ENCODE measurements at regions not wholly inside any gene's neighbourhood (a gene's known extent, or its start where the extent isn't known, plus 50 kb on each side); places are given as distances from the start of the nearest gene placed in this dataset.

GRCh38 chr1:42033629-42034028 is 114.9 kb upstream of the HIVEP3 start:
- H3K79me2 ChIP-seq (ENCODE audit: low read length), result no peaks in the 10 kb centered on the region
- no peak overlapping the region for H2AFZ ChIP-seq (ENCODE audit: low read length)
- peaks cover 13% of the 10 kb centered on the region for H3K27me3 ChIP-seq (replicated peaks; ENCODE audit: insufficient read depth, low read length)
- no peak overlapping the region for H3K4me2 ChIP-seq (ENCODE audit: low read depth, low read length)
- H3K4me3 ChIP-seq (ENCODE audit: low read length), result no peak overlapping the region
- no peak for DNase-seq
- H3K9me3 ChIP-seq (replicated peaks; ENCODE audit: insufficient read depth, low read length), result no peaks in the 10 kb centered on the region
- no peaks in the 10 kb centered on the region for H4K20me1 ChIP-seq (ENCODE audit: insufficient read depth, low read length)
- 0 out of 2 replicates have a peak, but pooled peaks cover 3% of the 10 kb centered on the region for H3K4me1 ChIP-seq (ENCODE audit: low read length)
- no peaks in the 10 kb centered on the region for H3K36me3 ChIP-seq (replicated peaks; ENCODE audit: insufficient read depth, low read length)
- no peak overlapping the region for H3K27ac ChIP-seq (ENCODE audit: low read length)
- no peaks in the 10 kb centered on the region for H3K9me2 ChIP-seq (replicated peaks; ENCODE audit: insufficient read depth, low read length)
- H3F3A ChIP-seq (ENCODE audit: insufficient read depth, low read length), result no peaks in the 10 kb centered on the region
- H3K9ac ChIP-seq (ENCODE audit: low read length), result no peak overlapping the region
- TF ChIP-seq EZH2phosphoT487 (IDR thresholded peaks at IDR 0.05; ENCODE audit: low read length), result no peak
- no peak for TF ChIP-seq CTCF (IDR thresholded peaks at IDR 0.05; ENCODE audit: low read length)
- TF ChIP-seq EZH2 (optimal IDR thresholded peaks at IDR 0.05; ENCODE audit: low read depth, low read length), result no peak

DNA sequence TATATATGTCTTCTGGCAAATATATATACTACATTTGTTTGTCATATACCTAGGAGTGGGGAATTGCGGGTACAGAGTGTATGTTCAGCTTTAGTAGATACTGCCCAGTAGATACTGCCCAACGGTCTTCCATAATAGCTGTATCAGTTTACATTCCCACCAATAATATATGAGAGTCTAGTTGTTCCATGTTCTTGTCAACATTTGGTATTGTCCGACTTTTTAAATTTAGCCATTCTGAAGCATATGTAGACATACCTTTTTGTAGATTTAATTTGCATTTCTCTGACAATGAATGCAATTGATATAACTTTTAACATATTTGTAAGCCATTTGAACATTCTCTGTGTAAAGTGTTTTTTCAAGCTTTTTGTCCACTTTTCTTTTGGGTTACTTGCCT is 99.0 kb upstream of the HIVEP3 start:
- H3K36me3 ChIP-seq (replicated peaks; ENCODE audit: insufficient read depth, low read length), result no peaks in the 10 kb centered on the region
- H3F3A ChIP-seq (ENCODE audit: insufficient read depth, low read length), result no peaks in the 10 kb centered on the region
- H2AFZ ChIP-seq (ENCODE audit: low read length), result no peak overlapping the region
- no peaks in the 10 kb centered on the region for H3K79me2 ChIP-seq (ENCODE audit: low read length)
- no peaks in the 10 kb centered on the region for H3K9me3 ChIP-seq (replicated peaks; ENCODE audit: insufficient read depth, low read length)
- no peak for TF ChIP-seq CTCF (IDR thresholded peaks at IDR 0.05; ENCODE audit: low read length)
- no peak for TF ChIP-seq EZH2 (optimal IDR thresholded peaks at IDR 0.05; ENCODE audit: low read depth, low read length)
- TF ChIP-seq EZH2phosphoT487 (IDR thresholded peaks at IDR 0.05; ENCODE audit: low read length), result no peak
- no peak overlapping the region for H3K9ac ChIP-seq (ENCODE audit: low read length)
- H3K4me1 ChIP-seq (ENCODE audit: low read length), result no peaks in the 10 kb centered on the region
- H3K4me2 ChIP-seq (ENCODE audit: low read depth, low read length), result no peak overlapping the region
- no peaks in the 10 kb centered on the region for H3K9me2 ChIP-seq (replicated peaks; ENCODE audit: insufficient read depth, low read length)
- no peak overlapping the region for H3K4me3 ChIP-seq (ENCODE audit: low read length)
- H3K27ac ChIP-seq (ENCODE audit: low read length), result no peak overlapping the region
- no peaks in the 10 kb centered on the region for H4K20me1 ChIP-seq (ENCODE audit: insufficient read depth, low read length)
- H3K27me3 ChIP-seq (replicated peaks; ENCODE audit: insufficient read depth, low read length), result no peaks in the 10 kb centered on the region
- no peak for DNase-seq

GRCh38 chr1:42017259-42017658 is 98.5 kb upstream of the HIVEP3 start:
- Histone ChIP-seq H3K27ac (ENCODE audit: low read length) (no peak overlapping the region), H3K79me2 (ENCODE audit: low read length) (no peaks in the 10 kb centered on the region), H3K9me3 (replicated peaks; ENCODE audit: insufficient read depth, low read length) (no peaks in the 10 kb centered on the region)

More at GRCh38 chr1:42017259-42017658, 98.5 kb upstream of the HIVEP3 start:
- no peaks in the 10 kb centered on the region for H3F3A ChIP-seq (ENCODE audit: insufficient read depth, low read length)
- H3K4me2 ChIP-seq (ENCODE audit: low read depth, low read length), result no peak overlapping the region
- no peaks in the 10 kb centered on the region for H3K27me3 ChIP-seq (replicated peaks; ENCODE audit: insufficient read depth, low read length)
- no peaks in the 10 kb centered on the region for H3K4me1 ChIP-seq (ENCODE audit: low read length)
- H3K9ac ChIP-seq (ENCODE audit: low read length), result no peak overlapping the region
- no peak overlapping the region for H2AFZ ChIP-seq (ENCODE audit: low read length)
- no peaks in the 10 kb centered on the region for H4K20me1 ChIP-seq (ENCODE audit: insufficient read depth, low read length)
- H3K9me2 ChIP-seq (replicated peaks; ENCODE audit: insufficient read depth, low read length), result no peaks in the 10 kb centered on the region
- H3K4me3 ChIP-seq (ENCODE audit: low read length), result no peak overlapping the region
- no peak for TF ChIP-seq EZH2 (optimal IDR thresholded peaks at IDR 0.05; ENCODE audit: low read depth, low read length)
- no peak for TF ChIP-seq CTCF (IDR thresholded peaks at IDR 0.05; ENCODE audit: low read length)
- no peak for TF ChIP-seq EZH2phosphoT487 (IDR thresholded peaks at IDR 0.05; ENCODE audit: low read length)
- H3K36me3 ChIP-seq (replicated peaks; ENCODE audit: insufficient read depth, low read length), result no peaks in the 10 kb centered on the region
- no peak for DNase-seq

All from MM.1S (cell line).